Erythroblast (primary cell): ENCODE measurements at regions not wholly inside any gene's neighbourhood (a gene's known extent, or its start where the extent isn't known, plus 50 kb on each side); places are given as distances from the start of the nearest gene placed in this dataset.

Experiments used
- DNase-seq, 2 experiments: peaks; one replicate each; lab custom pipeline; 2025; lab: John Stamatoyannopoulos, UW
- GATA1 ChIP-seq: IDR thresholded peaks from 2 replicates; pipeline ENCODE4 v1.6.1; 2011; ENCODE audit warnings: low read depth, mild to moderate bottlenecking, control low read depth, low read length, moderate library complexity
- POLR2A ChIP-seq: IDR thresholded peaks from 2 replicates; pipeline ENCODE4 v1.6.1; 2011; ENCODE audit warnings: mild to moderate bottlenecking, low read length

- TF ChIP-seq POLR2A (no peak), GATA1 (no peak)
- DNase-seq: no peak
Measured at GRCh38 chr2:181778621-181779201, 98.4 kb upstream of the NEUROD1 start.

- DNase-seq: no peak
- TF ChIP-seq GATA1 (no peak), POLR2A (no peak)
Measured at GRCh38 chr2:181779288-181780021, 99.1 kb upstream of the NEUROD1 start.

GRCh38 chr2:181780047-181780651 lies 99.8 kb upstream of the NEUROD1 start:
- no peak for DNase-seq

GRCh38 chr2:181780657-181781056 lies 100.3 kb upstream of the NEUROD1 start:
- no peak for DNase-seq
- TF ChIP-seq POLR2A: no peak
- no peak for TF ChIP-seq GATA1

More at GRCh38 chr2:181780047-181780651, 99.8 kb upstream of the NEUROD1 start:
- TF ChIP-seq POLR2A (no peak), GATA1 (no peak)

- TF ChIP-seq GATA1 (no peak), POLR2A (no peak)
- no peak for DNase-seq
Measured at GRCh38 chr2:181781078-181781786, 100.9 kb upstream of the NEUROD1 start.

- DNase-seq: no peak
- TF ChIP-seq POLR2A (no peak), GATA1 (no peak)
Measured at GRCh38 chr2:181782660-181783059, 102.3 kb upstream of the NEUROD1 start.

GRCh38 chr2:181784556-181784955 lies 104.2 kb upstream of the NEUROD1 start:
- no peak for TF ChIP-seq POLR2A
- no peak for TF ChIP-seq GATA1

GRCh38 chr2:181785691-181786344 lies 105.5 kb upstream of the NEUROD1 start:
- no peak for TF ChIP-seq POLR2A
- no peak for TF ChIP-seq GATA1
- DNase-seq: no peak

More at GRCh38 chr2:181784556-181784955, 104.2 kb upstream of the NEUROD1 start:
- no peak for DNase-seq

- no peak for DNase-seq
- TF ChIP-seq GATA1 (no peak), POLR2A (no peak)
Measured at GRCh38 chr2:181786371-181787228, 104.9 kb upstream of the ITPRID2 start.

GRCh38 chr2:181787310-181788048 lies 104.1 kb upstream of the ITPRID2 start:
- no peak for DNase-seq
- TF ChIP-seq GATA1 (no peak), POLR2A (no peak)

- TF ChIP-seq GATA1: no peak
- no peak for TF ChIP-seq POLR2A
- no peak for DNase-seq
Measured at GRCh38 chr2:181788897-181789555, 102.5 kb upstream of the ITPRID2 start.
